Ovary (tissue), 7 donors: ENCODE measurements at regions not wholly inside any gene's neighbourhood (a gene's known extent, or its start where the extent isn't known, plus 50 kb on each side); places are given as distances from the start of the nearest gene placed in this dataset.

Source experiments
- DNase-seq, 5 donors: peaks; one replicate each; pipeline ENCODE4 v3.0.0-alpha.2; 2019 to 2020
- H3K27ac ChIP-seq, 2 donors: fragments of 200-600 bp; one replicate each; pipeline versions ENCODE4 v1.5.1 to v1.8.0; 2019 to 2022
- H3K27me3 ChIP-seq: fragments of 200-600 bp; one replicate; pipeline ENCODE4 v1.8.0; 2022
- H3K36me3 ChIP-seq: fragments of 200-600 bp; sonication (generic); one replicate; pipeline ENCODE4 v1.5.1; 2019
- H3K4me1 ChIP-seq: one replicate; pipeline ENCODE4 v1.8.1; 2013; ENCODE audit warnings: mild to moderate bottlenecking, moderate library complexity; ENCODE audit not compliant: insufficient read depth
- H3K4me3 ChIP-seq: fragments of 200-600 bp; sonication (generic); one replicate; pipeline ENCODE4 v1.5.1; 2017
- H3K9me3 ChIP-seq, 2 donors: fragments of 200-600 bp in 1 of 2; sonication (generic) in 1 of 2; one replicate each; pipeline versions ENCODE4 v1.5.1 to v1.8.1; 2013 to 2019; ENCODE audit warnings: mild to moderate bottlenecking in 1 of 2, moderate library complexity in 1 of 2
- CTCF ChIP-seq, 3 donors: fragments of 450-650 bp in 2 of 3; fragments of 200-600 bp in 1 of 3; IDR thresholded peaks; one replicate each; pipeline versions ENCODE4 v1.5.1 to v1.8.0; 2016 to 2022; ENCODE audit warnings: antibody characterized with exemption in 3 of 3, mild to moderate bottlenecking in 1 of 3
- EP300 ChIP-seq: sonication (generic); formaldehyde crosslinking; IDR thresholded peaks from one replicate; pipeline ENCODE4 v1.6.1; 2017; ENCODE audit warnings: antibody characterized with exemption
- POLR2A ChIP-seq: fragments of 450-650 bp; IDR thresholded peaks from one replicate; pipeline ENCODE4 v1.6.1; 2017; ENCODE audit warnings: antibody characterized with exemption, mild to moderate bottlenecking, moderate library complexity
- WGBS, 3 donors: extraction: QIAGEN DNeasy Blood & Tissue Kit in 1 of 3; methylation state at CpG; one replicate each; pipeline versions ENCODE4 v1.1.5 to v1.1.7; 2013 to 2017; 5-methylcytosine and 5-hydroxymethylcytosine counted together
- intact Hi-C, 4 donors: fragments of 100-400 bp; cut with DNase I; formaldehyde crosslinking; loops; one replicate each; pipeline versions ENCODE4 v1.11.0 to v1.15.1; 2022 to 2023
- donor health status: DM: no; HTN: no; CAD: no; lungs with moderate emphysema.
- donor health status: DM: no; HTN: no; CAD: no.
- donor health status: Bipolar disorder and iron deficiency.
- donor health status: DM: no; HTN: no; CAD: no.
- donor health status: DM: yes; HTN: yes; CAD: no.

DNA sequence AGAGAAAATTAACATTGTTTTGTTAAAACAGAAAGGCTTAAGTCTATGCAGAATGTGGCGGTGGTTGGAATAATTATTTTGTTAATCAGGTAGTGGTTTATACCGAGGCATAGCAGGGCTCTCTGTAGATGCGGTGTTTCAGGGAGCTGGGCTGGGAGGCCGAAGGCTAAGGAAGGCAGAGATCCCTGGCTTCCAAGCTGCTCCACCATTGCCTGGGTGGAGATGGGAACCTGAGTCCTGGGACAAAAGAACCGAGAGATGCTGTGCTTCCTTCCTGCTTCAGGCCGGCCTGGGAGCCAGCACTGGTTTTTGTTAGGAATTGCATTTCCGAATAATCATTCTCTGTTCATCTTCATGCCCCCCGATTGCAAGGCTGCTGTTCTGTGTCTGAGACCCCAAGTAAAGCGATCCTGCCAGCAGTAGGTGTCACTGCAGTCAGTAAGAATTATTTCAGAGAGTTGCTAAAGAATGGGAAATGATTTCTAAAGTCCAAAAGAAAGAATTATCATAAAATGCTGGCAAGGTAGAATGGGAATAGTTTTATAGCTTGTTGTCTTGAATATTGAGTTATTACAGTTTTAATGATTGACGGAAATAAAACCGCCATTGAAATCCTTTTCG is 824.9 kb downstream of the GALR1 start:
- TF ChIP-seq EP300, result no peak
- TF ChIP-seq POLR2A, result no peak
- TF ChIP-seq CTCF (IDR thresholded peaks at IDR 0.05), result no peak
- 54 to 64% (median 61%) methylated on average over 12 of the region's 12 CpGs for WGBS, 3 donors
- H3K4me1 ChIP-seq, result no peaks in the 10 kb centered on the region
- no peaks in the 10 kb centered on the region for H3K27me3 ChIP-seq
- H3K9me3 ChIP-seq, result no peaks in the 10 kb centered on the region
- DNase-seq, result no peak
- no peak overlapping the region for H3K4me3 ChIP-seq
- intact Hi-C loops, result no loop called here
- H3K36me3 ChIP-seq, result no peaks in the 10 kb centered on the region
- H3K27ac ChIP-seq, result no peak overlapping the region

DNA sequence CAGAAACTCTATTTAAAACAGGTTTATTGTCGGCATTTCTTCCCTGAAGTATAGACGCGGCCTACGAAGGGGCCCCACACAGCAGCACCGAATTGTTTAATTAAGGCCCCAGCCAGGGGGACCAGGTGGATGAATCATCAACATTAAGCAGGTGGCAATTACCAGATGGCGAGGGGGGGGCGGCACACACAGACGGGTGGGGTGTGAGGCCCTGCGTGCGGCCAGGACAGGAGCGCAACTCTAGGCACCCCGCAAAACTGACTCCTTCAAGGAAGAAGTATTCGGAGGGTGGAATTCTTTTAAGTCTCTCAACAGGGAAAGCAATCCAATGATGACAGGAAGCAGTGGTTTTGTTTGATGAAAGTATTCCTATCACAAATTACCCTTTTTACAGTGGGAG is 830.4 kb downstream of the GALR1 start:
- H3K36me3 ChIP-seq, result no peaks in the 10 kb centered on the region
- H3K27me3 ChIP-seq, result no peaks in the 10 kb centered on the region
- H3K27ac ChIP-seq, result no peak overlapping the region
- no peaks in the 10 kb centered on the region for H3K4me1 ChIP-seq
- TF ChIP-seq POLR2A (no peak), CTCF (IDR thresholded peaks at IDR 0.05) (no peak), EP300 (no peak)
- no peak for DNase-seq
- H3K9me3 ChIP-seq, result no peaks in the 10 kb centered on the region
- no peak overlapping the region for H3K4me3 ChIP-seq
- intact Hi-C loops, result no loop called here
- 87 to 91% (median 90%) methylated on average over 13 of the region's 13 CpGs for WGBS, 3 donors

- Histone ChIP-seq H3K4me1 (no peaks in the 10 kb centered on the region), H3K27me3 (no peaks in the 10 kb centered on the region), H3K9me3 (no peaks in the 10 kb centered on the region), H3K27ac (no peak overlapping the region), H3K4me3 (no peak overlapping the region), H3K36me3 (no peaks in the 10 kb centered on the region)
- no peak for TF ChIP-seq POLR2A
- TF ChIP-seq CTCF (IDR thresholded peaks at IDR 0.05), result no peak
- TF ChIP-seq EP300, result no peak
- 92 to 97% (median 94%) methylated on average over 5 of the region's 5 CpGs for WGBS, 3 donors
- intact Hi-C loops, result no loop called here
- DNase-seq, result no peak
Observed at GRCh38 chr18:78080761-78081160, 831.1 kb downstream of the GALR1 start.

GRCh38 chr18:78082816-78083215 is 833.2 kb downstream of the GALR1 start:
- TF ChIP-seq POLR2A (no peak), CTCF (IDR thresholded peaks at IDR 0.05) (no peak), EP300 (no peak)
- H3K27ac ChIP-seq, result no peak overlapping the region
- no peaks in the 10 kb centered on the region for H3K27me3 ChIP-seq
- intact Hi-C loops, result no loop called here
- H3K4me1 ChIP-seq, result no peaks in the 10 kb centered on the region
- no peak for DNase-seq
- H3K4me3 ChIP-seq, result no peak overlapping the region
- no peaks in the 10 kb centered on the region for H3K9me3 ChIP-seq
- no peaks in the 10 kb centered on the region for H3K36me3 ChIP-seq
- 43 to 62% (median 53%) methylated on average over 7 of the region's 7 CpGs for WGBS, 3 donors
